Progenitor cell of endocrine pancreas (in vitro differentiated cells): ENCODE measurements at regions not wholly inside any gene's neighbourhood (a gene's known extent, or its start where the extent isn't known, plus 50 kb on each side); places are given as distances from the start of the nearest gene placed in this dataset.

ENCODE experiments used
- DNase-seq: peaks from one replicate; pipeline ENCODE4 v3.0.0; 2021; ENCODE audit warnings: low spot score; ENCODE audit not compliant: unreplicated experiment
- H3K27ac Mint-ChIP-seq: 2 replicates; pipeline ENCODE4 v1.8.0; 2021; ENCODE audit warnings: mild to moderate bottlenecking, moderate library complexity, mixed read lengths
- H3K27me3 Mint-ChIP-seq: 2 replicates; pipeline ENCODE4 v1.8.0; 2021; ENCODE audit warnings: mixed read lengths
- H3K36me3 Mint-ChIP-seq: 2 replicates; pipeline ENCODE4 v1.8.0; 2022; ENCODE audit warnings: mixed read lengths; ENCODE audit not compliant: insufficient read depth
- H3K4me1 Mint-ChIP-seq: 2 replicates; pipeline ENCODE4 v1.8.0; 2021; ENCODE audit warnings: low read depth, mixed read lengths
- H3K4me3 Mint-ChIP-seq: 2 replicates; pipeline ENCODE4 v1.8.0; 2021; ENCODE audit warnings: low read depth, mild to moderate bottlenecking, moderate library complexity, mixed read lengths
- H3K9me3 Mint-ChIP-seq: 2 replicates; pipeline ENCODE4 v1.8.0; 2021; ENCODE audit warnings: low read depth, mixed read lengths
- TF ChIP-seq, protein P1 (sequence below): fragments of 200-600 bp; sonication (generic); IDR thresholded peaks from one replicate; pipeline ENCODE4 v1.5.0; 2021; ENCODE audit warnings: antibody characterized with exemption, mild to moderate bottlenecking; ENCODE audit not compliant: unreplicated experiment

- Mint-ChIP-seq H3K4me1 (peaks cover under 1% of the 10 kb centered on the region), H3K36me3 (no peaks in the 10 kb centered on the region), H3K9me3 (peaks cover 1% of the 10 kb centered on the region), H3K27ac (no peak overlapping the region), H3K27me3 (peaks cover 9% of the 10 kb centered on the region), H3K4me3 (no peak overlapping the region)
- DNase-seq = no peak
- TF ChIP-seq, protein P1, sequence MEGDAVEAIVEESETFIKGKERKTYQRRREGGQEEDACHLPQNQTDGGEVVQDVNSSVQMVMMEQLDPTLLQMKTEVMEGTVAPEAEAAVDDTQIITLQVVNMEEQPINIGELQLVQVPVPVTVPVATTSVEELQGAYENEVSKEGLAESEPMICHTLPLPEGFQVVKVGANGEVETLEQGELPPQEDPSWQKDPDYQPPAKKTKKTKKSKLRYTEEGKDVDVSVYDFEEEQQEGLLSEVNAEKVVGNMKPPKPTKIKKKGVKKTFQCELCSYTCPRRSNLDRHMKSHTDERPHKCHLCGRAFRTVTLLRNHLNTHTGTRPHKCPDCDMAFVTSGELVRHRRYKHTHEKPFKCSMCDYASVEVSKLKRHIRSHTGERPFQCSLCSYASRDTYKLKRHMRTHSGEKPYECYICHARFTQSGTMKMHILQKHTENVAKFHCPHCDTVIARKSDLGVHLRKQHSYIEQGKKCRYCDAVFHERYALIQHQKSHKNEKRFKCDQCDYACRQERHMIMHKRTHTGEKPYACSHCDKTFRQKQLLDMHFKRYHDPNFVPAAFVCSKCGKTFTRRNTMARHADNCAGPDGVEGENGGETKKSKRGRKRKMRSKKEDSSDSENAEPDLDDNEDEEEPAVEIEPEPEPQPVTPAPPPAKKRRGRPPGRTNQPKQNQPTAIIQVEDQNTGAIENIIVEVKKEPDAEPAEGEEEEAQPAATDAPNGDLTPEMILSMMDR = no peak
Observed at GRCh38 chr2:157043786-157044185, 213.7 kb upstream of the GALNT5 start.

GRCh38 chr2:157046396-157046795 lies 211.1 kb upstream of the GALNT5 start:
- Mint-ChIP-seq H3K36me3 (no peaks in the 10 kb centered on the region), H3K9me3 (peaks cover 4% of the 10 kb centered on the region), H3K27me3 (peaks cover 7% of the 10 kb centered on the region), H3K27ac (no peak overlapping the region), H3K4me3 (no peak overlapping the region), H3K4me1 (peaks cover 17% of the 10 kb centered on the region)
- TF ChIP-seq, protein P1 = no peak
- DNase-seq = no peak

DNA sequence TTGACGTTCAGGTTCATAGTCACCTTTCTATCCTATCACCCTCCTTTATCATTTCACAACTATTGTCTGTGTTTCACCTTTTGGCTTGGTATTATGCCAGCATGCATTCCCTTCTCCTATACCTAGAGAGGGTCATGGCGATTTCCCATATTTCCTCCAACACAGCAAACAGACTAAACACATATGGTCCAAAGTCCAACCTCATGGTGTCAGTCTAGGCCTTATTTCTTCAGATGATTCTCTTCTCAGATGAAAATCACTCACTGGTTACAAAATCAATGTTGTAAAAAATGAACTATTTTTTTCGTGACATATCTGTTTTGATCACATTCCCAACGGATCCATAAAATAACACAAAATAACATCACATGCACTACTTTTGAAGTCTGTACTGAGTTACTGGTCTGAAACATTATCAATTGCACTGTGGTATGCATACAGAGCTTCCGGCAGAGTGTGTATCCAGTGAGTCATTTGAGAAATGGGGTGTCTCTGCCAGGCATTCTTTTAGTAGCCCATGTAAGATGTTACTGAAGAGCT lies 204.8 kb upstream of the GALNT5 start:
- H3K9me3 Mint-ChIP-seq = peaks cover 4% of the 10 kb centered on the region
- H3K36me3 Mint-ChIP-seq = no peaks in the 10 kb centered on the region
- H3K4me3 Mint-ChIP-seq = no peak overlapping the region
- peaks cover 32% of the 10 kb centered on the region for H3K4me1 Mint-ChIP-seq
- TF ChIP-seq, protein P1 = no peak
- H3K27me3 Mint-ChIP-seq = no peaks in the 10 kb centered on the region
- H3K27ac Mint-ChIP-seq = no peak overlapping the region
- DNase-seq = no peak

GRCh38 chr2:157053876-157054275 lies 203.6 kb upstream of the GALNT5 start:
- no peak for DNase-seq
- H3K36me3 Mint-ChIP-seq = no peaks in the 10 kb centered on the region

GRCh38 chr2:157055660-157056199 lies 201.8 kb upstream of the GALNT5 start:
- H3K9me3 Mint-ChIP-seq = no peaks in the 10 kb centered on the region
- H3K36me3 Mint-ChIP-seq = no peaks in the 10 kb centered on the region
- H3K27ac Mint-ChIP-seq = no peak overlapping the region
- H3K4me1 Mint-ChIP-seq = peaks cover 25% of the 10 kb centered on the region
- no peak overlapping the region for H3K4me3 Mint-ChIP-seq
- DNase-seq = no peak
- no peaks in the 10 kb centered on the region for H3K27me3 Mint-ChIP-seq
- TF ChIP-seq, protein P1 = peak; percentile 61

More at GRCh38 chr2:157053876-157054275, 203.6 kb upstream of the GALNT5 start:
- H3K27ac Mint-ChIP-seq = peak overlapping the region; percentile 7
- H3K9me3 Mint-ChIP-seq = peaks cover 2% of the 10 kb centered on the region
- H3K4me3 Mint-ChIP-seq = no peak overlapping the region
- no peaks in the 10 kb centered on the region for H3K27me3 Mint-ChIP-seq
- TF ChIP-seq, protein P1 = no peak
- H3K4me1 Mint-ChIP-seq = peaks cover 31% of the 10 kb centered on the region
